GM23248 (cell line): ENCODE measurements at regions not wholly inside any gene's neighbourhood (a gene's known extent, or its start where the extent isn't known, plus 50 kb on each side); places are given as distances from the start of the nearest gene placed in this dataset.
A peak's percentile ranks its signal among the peaks of the same experiment; 100 is the strongest.

ENCODE experiments used
- DNase-seq: peaks from one replicate; pipeline ENCODE4 v3.0.0-alpha.2; 2015
- H2AFZ ChIP-seq: fragments of 200-600 bp; sonication (generic); 2 replicates; pipeline ENCODE4 v1.6.1; 2016; ENCODE audit warnings: antibody characterized with exemption
- H3F3A ChIP-seq: fragments of 200-600 bp; sonication (generic); 2 replicates; pipeline ENCODE4 v1.6.1; 2016; ENCODE audit warnings: mild to moderate bottlenecking, antibody characterized with exemption, mixed run types; ENCODE audit not compliant: insufficient read depth
- H3K27ac ChIP-seq: fragments of 200-600 bp; sonication (generic); 2 replicates; pipeline ENCODE4 v1.5.1; 2016; ENCODE audit warnings: mild to moderate bottlenecking
- H3K27me3 ChIP-seq: fragments of 200-600 bp; sonication (generic); replicated peaks from 2 replicates; pipeline ENCODE4 v1.6.1; 2016; ENCODE audit warnings: mild to moderate bottlenecking; ENCODE audit not compliant: insufficient read depth
- H3K36me3 ChIP-seq: fragments of 200-600 bp; sonication (generic); 2 replicates; pipeline ENCODE4 v1.6.1; 2016; ENCODE audit warnings: low read depth, mild to moderate bottlenecking
- H3K4me1 ChIP-seq: fragments of 200-600 bp; sonication (generic); 2 replicates; pipeline ENCODE4 v1.6.1; 2016; ENCODE audit warnings: mild to moderate bottlenecking; ENCODE audit not compliant: insufficient read depth
- H3K4me2 ChIP-seq: fragments of 200-600 bp; sonication (generic); one replicate; pipeline ENCODE4 v1.6.1; 2016; ENCODE audit warnings: mild to moderate bottlenecking; ENCODE audit not compliant: unreplicated experiment
- H3K4me3 ChIP-seq: fragments of 200-600 bp; sonication (generic); 2 replicates; pipeline ENCODE4 v1.5.1; 2016; ENCODE audit warnings: mild to moderate bottlenecking
- H3K79me2 ChIP-seq: fragments of 200-600 bp; sonication (generic); 2 replicates; pipeline ENCODE4 v1.6.1; 2016; ENCODE audit warnings: mild to moderate bottlenecking; ENCODE audit not compliant: insufficient read depth
- H3K9ac ChIP-seq: fragments of 200-600 bp; sonication (generic); 2 replicates; pipeline ENCODE4 v1.6.1; 2016; ENCODE audit warnings: mild to moderate bottlenecking
- H3K9me2 ChIP-seq: fragments of 200-600 bp; sonication (generic); 2 replicates; pipeline ENCODE4 v1.6.1; 2016; ENCODE audit warnings: mixed run types, mild to moderate bottlenecking, moderate library complexity; ENCODE audit not compliant: insufficient read depth
- H3K9me3 ChIP-seq: fragments of 200-600 bp; sonication (generic); one replicate; pipeline ENCODE4 v1.6.1; 2017; ENCODE audit warnings: low read depth
- H4K20me1 ChIP-seq: fragments of 200-600 bp; sonication (generic); 2 replicates; pipeline ENCODE4 v1.6.0; 2016; ENCODE audit not compliant: insufficient read depth
- EZH2 ChIP-seq: fragments of 200-600 bp; sonication (generic); IDR thresholded peaks from 2 replicates; pipeline ENCODE4 v1.6.1; 2018; ENCODE audit warnings: antibody characterized with exemption, mild to moderate bottlenecking; ENCODE audit not compliant: insufficient read depth, poor library complexity, severe bottlenecking
- EZH2phosphoT487 ChIP-seq: fragments of 200-600 bp; sonication (generic); IDR thresholded peaks from 2 replicates; pipeline ENCODE4 v1.6.1; 2018; ENCODE audit warnings: antibody characterized with exemption, moderate library complexity, mild to moderate bottlenecking, low read depth; ENCODE audit not compliant: insufficient read depth
- WGBS, 2 experiments: methylation state at CpG; one replicate each; pipeline ENCODE4 v1.1.6; 2015 to 2017; ENCODE audit warnings: low lambda C conversion rate in 2 of 2, low coverage in 1 of 2; ENCODE audit errors: missing lambda C conversion rate in 2 of 2; 5-methylcytosine and 5-hydroxymethylcytosine counted together
- in situ Hi-C: fragments of 300-500 bp; cut with MboI; formaldehyde crosslinking; loops from 2 replicates; pipeline ENCODE4 v1.15.0; 2020

DNA sequence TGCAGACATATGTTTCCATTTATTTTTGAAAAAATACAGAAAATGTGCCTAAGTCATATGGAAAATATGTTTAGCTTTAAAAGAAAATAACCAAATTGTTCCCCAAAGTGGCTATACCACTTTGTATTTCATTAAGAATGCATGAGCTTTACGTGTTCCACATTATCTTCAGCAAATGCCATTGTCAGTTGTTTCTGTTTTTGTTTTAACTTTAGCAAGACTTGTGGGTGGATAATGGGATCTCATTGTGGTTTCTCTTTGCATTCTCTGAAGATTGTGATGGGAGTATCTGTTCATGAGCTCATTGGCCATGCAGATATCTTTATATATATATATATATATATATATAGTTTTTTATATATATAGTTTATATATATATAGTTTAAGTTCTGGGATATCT is 181.5 kb downstream of the CCER1 start:
- Histone ChIP-seq H3F3A (no peaks in the 10 kb centered on the region), H3K27me3 (no peaks in the 10 kb centered on the region), H3K4me3 (no peak overlapping the region), H3K9me2 (no peaks in the 10 kb centered on the region), H3K27ac (no peak overlapping the region), H3K4me1 (no peaks in the 10 kb centered on the region), H3K4me2 (no peak overlapping the region), H3K9ac (no peak overlapping the region), H3K79me2 (no peaks in the 10 kb centered on the region), H2AFZ (no peak overlapping the region), H3K9me3 (no peaks in the 10 kb centered on the region), H3K36me3 (no peaks in the 10 kb centered on the region), H4K20me1 (no peaks in the 10 kb centered on the region)
- TF ChIP-seq EZH2phosphoT487 (no peak), EZH2 (no peak)
- DNase-seq: peak; percentile 34
- in situ Hi-C loops: no loop called here
- 6 to 11% methylated on average over 1 of the region's 1 CpG for WGBS, 2 experiments

DNA sequence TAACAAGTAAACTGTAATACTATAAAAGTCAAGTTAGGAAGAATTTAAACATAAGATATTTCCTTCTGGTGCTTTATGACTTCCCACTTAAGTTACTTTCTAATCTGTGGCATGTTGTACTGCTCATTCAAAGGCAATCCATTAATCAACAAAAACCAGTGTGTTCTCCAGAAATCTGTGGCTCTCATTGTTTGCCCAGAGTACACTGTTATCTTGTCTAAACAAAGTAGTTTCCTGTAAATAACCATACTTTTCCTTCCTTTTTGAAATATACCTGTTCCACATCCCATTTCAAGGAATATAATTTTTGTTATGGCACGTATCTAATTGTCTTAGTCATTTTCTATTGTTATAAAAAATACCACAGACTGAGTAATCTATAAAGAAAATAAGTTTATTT is 184.1 kb downstream of the CCER1 start:
- no peaks in the 10 kb centered on the region for H3K36me3 ChIP-seq
- TF ChIP-seq EZH2phosphoT487 (no peak), EZH2 (no peak)
- no peaks in the 10 kb centered on the region for H3F3A ChIP-seq
- H3K9ac ChIP-seq: no peak overlapping the region
- no peak overlapping the region for H3K4me2 ChIP-seq
- no peak overlapping the region for H2AFZ ChIP-seq
- no peak for DNase-seq
- no peaks in the 10 kb centered on the region for H3K9me3 ChIP-seq
- in situ Hi-C loops: no loop called here
- H3K4me3 ChIP-seq: no peak overlapping the region
- no peaks in the 10 kb centered on the region for H3K4me1 ChIP-seq
- no peaks in the 10 kb centered on the region for H4K20me1 ChIP-seq
- H3K27me3 ChIP-seq: no peaks in the 10 kb centered on the region
- WGBS, 2 experiments: 84 to 92% methylated on average over 1 of the region's 1 CpG
- no peak overlapping the region for H3K27ac ChIP-seq
- H3K79me2 ChIP-seq: no peaks in the 10 kb centered on the region
- no peaks in the 10 kb centered on the region for H3K9me2 ChIP-seq

DNA sequence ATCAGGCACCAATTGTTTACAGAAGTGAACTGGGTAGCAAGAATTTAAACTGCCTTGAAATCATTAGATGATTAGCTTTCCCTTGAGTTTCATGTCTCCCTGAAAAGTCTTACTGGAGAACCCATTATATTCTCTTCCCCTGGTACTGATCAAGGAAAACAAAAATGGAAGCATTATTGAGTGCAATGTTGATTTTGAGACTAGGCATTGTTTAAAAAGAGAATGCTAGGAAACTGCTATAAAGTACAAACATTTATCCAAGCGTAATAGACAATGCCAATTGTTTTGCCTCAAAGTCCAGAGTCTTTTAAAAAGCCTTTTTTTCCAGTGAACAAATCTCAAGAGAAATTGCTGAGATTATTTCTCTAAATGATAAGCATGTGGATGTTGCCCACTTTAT is 197.0 kb downstream of the CCER1 start:
- DNase-seq: no peak
- H3K27ac ChIP-seq: no peak overlapping the region
- peaks cover 7% of the 10 kb centered on the region for H3K9me2 ChIP-seq
- no peaks in the 10 kb centered on the region for H4K20me1 ChIP-seq
- 48 to 62% methylated on average over 1 of the region's 1 CpG for WGBS, 2 experiments
- in situ Hi-C loops: no loop called here
- TF ChIP-seq EZH2phosphoT487: no peak
- no peak for TF ChIP-seq EZH2
- no peak overlapping the region for H3K4me3 ChIP-seq
- no peaks in the 10 kb centered on the region for H3K36me3 ChIP-seq
- no peaks in the 10 kb centered on the region for H3F3A ChIP-seq
- no peak overlapping the region for H3K4me2 ChIP-seq
- no peaks in the 10 kb centered on the region for H3K9me3 ChIP-seq
- H3K27me3 ChIP-seq: no peaks in the 10 kb centered on the region; the same call in 1 of the 2 replicates
- no peaks in the 10 kb centered on the region for H3K4me1 ChIP-seq
- no peak overlapping the region for H3K9ac ChIP-seq
- no peaks in the 10 kb centered on the region for H3K79me2 ChIP-seq
- H2AFZ ChIP-seq: no peak overlapping the region

DNA sequence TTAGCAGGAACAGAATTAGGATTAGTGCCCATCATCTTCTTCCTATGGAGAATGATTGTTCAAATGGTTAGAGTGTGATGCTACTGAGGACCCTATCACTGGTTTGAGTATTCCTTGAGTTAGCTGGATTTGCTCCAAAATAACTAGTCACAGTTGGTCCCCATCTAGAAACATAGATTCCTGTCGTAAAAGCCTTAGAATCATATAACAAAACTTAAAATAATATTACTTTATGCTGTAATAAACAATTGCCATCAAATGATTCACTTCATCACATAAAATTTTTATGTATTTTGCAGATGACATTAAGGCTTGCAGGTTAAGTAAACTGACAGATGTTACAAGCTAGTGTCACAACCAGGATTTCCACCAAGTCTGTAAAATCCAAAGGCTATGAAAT is 209.8 kb downstream of the CCER1 start:
- H3K79me2 ChIP-seq: no peaks in the 10 kb centered on the region
- no peak for TF ChIP-seq EZH2phosphoT487
- TF ChIP-seq EZH2: no peak
- no peak for DNase-seq
- no peaks in the 10 kb centered on the region for H3K27me3 ChIP-seq
- no peaks in the 10 kb centered on the region for H4K20me1 ChIP-seq
- no peak overlapping the region for H3K9ac ChIP-seq
- no peak overlapping the region for H2AFZ ChIP-seq
- 55 to 71% methylated on average over 1 of the region's 1 CpG for WGBS, 2 experiments
- H3K4me2 ChIP-seq: no peak overlapping the region
- H3F3A ChIP-seq: no peaks in the 10 kb centered on the region
- H3K9me3 ChIP-seq: no peaks in the 10 kb centered on the region
- H3K27ac ChIP-seq: no peak overlapping the region
- no peaks in the 10 kb centered on the region for H3K9me2 ChIP-seq
- in situ Hi-C loops: no loop called here
- H3K4me1 ChIP-seq: no peaks in the 10 kb centered on the region
- H3K36me3 ChIP-seq: no peaks in the 10 kb centered on the region
- no peak overlapping the region for H3K4me3 ChIP-seq

DNA sequence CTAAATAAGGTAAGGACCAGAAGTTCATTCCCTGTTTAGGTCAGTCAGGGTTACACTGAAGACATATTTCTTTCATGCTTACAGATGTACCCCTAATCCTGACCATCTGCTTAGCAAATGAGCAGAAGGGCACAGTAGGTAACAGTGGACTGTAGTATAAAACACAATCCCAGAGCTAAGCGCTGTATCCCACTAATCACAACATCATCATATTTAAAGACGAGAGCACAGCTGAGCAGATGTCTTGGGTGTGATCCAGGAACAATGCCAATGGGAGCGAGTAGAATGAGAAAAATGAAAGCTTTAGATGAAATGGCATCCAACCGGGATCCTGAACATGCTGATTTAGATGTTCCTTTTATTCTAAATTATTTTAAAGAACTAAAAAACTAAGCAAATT is 213.4 kb downstream of the CCER1 start:
- H2AFZ ChIP-seq: no peak overlapping the region
- no peaks in the 10 kb centered on the region for H3K27me3 ChIP-seq
- TF ChIP-seq EZH2phosphoT487 (no peak), EZH2 (no peak)
- no peaks in the 10 kb centered on the region for H3K9me2 ChIP-seq
- no peaks in the 10 kb centered on the region for H3K9me3 ChIP-seq
- no peak overlapping the region for H3K4me3 ChIP-seq
- in situ Hi-C loops: no loop called here
- no peak overlapping the region for H3K4me2 ChIP-seq
- H4K20me1 ChIP-seq: no peaks in the 10 kb centered on the region
- DNase-seq: peak; percentile 13
- no peaks in the 10 kb centered on the region for H3K36me3 ChIP-seq
- no peaks in the 10 kb centered on the region for H3F3A ChIP-seq
- H3K27ac ChIP-seq: no peak overlapping the region
- WGBS, 2 experiments: 4 to 13% methylated on average over 4 of the region's 4 CpGs
- H3K9ac ChIP-seq: no peak overlapping the region
- H3K4me1 ChIP-seq: no peaks in the 10 kb centered on the region
- no peaks in the 10 kb centered on the region for H3K79me2 ChIP-seq
